ENCODE measurements at regions not wholly inside any gene's neighbourhood (a gene's known extent, or its start where the extent isn't known, plus 50 kb on each side); places are given as distances from the start of the nearest gene placed in this dataset.

DNA sequence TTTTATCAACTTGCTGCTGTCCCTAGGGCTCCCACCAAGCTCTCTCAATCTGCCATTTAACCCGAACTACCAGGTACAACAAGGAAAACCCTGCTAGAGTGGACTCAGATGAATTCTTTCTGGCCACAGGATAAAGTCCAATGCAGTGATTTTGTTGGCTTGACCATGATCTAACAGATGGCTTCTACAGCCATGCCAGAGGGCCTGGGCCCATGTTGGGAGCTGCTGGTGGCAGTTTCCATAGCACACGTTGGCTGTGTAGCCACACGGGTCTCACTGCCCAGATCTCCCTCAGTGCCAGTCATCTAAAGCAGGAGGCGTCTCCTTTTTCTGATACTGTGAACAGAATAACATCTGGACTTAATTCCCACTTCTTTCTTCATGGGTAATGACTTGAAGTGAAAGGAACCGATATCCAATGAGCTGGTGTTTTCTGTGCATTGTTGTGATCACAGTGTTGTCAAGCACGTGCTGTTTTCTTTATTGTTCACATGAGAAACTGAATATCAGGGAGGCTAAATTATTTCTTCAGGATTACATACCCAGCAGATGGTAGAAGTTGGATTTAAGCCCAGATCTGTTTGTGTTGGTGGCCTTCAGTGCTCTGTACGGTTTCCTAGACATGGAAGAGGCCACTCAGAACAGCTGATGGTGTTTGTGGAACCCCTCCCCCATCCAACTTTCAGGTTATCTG is 85.2 kb upstream of the CLCN4 start:
- no peak for TF ChIP-seq CTCF (IDR thresholded peaks at IDR 0.05)
- no peak for TF ChIP-seq POLR2A (IDR thresholded peaks at IDR 0.05)
